HG03095 (cell line): ENCODE measurements at regions not wholly inside any gene's neighbourhood (a gene's known extent, or its start where the extent isn't known, plus 50 kb on each side); places are given as distances from the start of the nearest gene placed in this dataset.

Experiments used
- ATAC-seq: cut with Tn5 transposase; IDR thresholded peaks from one replicate; pipeline ENCODE4 v1.9.1; 2021; ENCODE audit warnings: moderate library complexity; ENCODE audit not compliant: unreplicated experiment

DNA sequence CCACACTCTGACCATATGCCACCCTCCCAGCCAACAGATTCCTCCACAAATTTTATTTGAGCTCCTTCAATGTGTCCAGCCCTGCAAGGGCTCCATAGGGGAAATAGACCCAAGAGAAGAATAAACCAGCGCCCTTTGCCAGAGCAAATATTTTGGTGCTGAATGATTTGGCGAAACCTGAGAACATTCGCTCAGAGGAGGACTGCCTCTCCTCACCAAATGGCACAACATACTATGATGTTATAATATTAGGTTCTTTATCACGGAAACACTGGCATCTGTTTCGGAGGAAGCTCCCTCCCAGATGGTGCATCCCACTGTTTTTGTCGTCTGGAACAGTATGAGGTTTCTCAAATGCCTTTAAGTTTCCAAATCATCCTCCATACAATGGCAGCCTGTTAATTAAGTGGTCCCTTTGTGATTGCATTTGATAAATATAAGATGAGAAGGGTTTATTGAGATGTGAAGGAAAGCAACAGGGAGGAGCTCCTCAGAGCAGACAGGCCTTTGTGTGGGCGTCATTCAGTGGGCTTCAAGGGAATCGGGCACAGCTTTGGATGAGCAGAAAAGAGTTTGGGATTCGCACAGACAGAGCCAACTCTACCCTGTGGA is 139.1 kb upstream of the ADRA1B start:
- ATAC-seq, result no peak

GRCh38 chr5:159779481-159779880 is 136.8 kb upstream of the ADRA1B start:
- ATAC-seq, result no peak

GRCh38 chr5:159780246-159780645 is 136.0 kb upstream of the ADRA1B start:
- ATAC-seq, result no peak

GRCh38 chr5:159781626-159782157 is 134.6 kb upstream of the ADRA1B start:
- ATAC-seq, result no peak

- peak; percentile 52 for ATAC-seq
Measured at GRCh38 chr5:159782197-159782994, 133.9 kb upstream of the ADRA1B start.

DNA sequence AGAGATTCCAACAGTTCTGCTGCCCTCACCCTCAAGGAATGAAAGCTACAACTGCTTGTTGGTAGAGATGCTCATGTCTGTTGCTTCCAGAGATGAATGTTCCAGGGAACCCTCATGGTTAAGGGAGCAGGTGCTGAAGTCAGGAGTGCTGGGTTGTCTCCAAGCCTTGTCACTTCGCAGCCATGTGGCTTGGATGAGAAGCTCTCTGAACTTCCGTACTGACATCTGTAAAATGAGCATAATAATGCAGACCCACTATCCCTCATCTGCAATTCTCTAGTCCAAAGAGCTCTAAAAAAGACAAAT is 133.3 kb upstream of the ADRA1B start:
- no peak for ATAC-seq

- ATAC-seq, result no peak
Measured at GRCh38 chr5:159783726-159784247, 132.5 kb upstream of the ADRA1B start.

GRCh38 chr5:159784993-159785392 is 131.3 kb upstream of the ADRA1B start:
- no peak for ATAC-seq

DNA sequence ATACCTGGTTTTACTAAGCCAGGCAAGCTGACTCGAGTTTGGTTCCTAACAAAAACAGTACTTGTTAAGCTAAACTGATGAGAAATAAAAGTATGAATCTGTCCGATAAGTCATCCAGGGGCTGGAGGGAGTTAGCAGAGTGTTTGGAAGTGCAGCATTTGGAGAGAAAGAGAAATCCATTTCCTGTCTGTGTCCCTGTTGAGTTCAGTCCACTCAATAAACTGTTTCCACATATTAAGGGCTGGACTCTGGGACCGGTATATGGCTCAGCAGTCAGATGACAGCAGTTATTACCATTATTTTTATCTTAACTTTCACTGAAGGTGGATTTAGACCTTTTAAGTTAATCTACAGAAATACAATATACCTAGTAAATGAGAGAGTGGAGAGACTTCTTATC is 130.6 kb upstream of the ADRA1B start:
- no peak for ATAC-seq

DNA sequence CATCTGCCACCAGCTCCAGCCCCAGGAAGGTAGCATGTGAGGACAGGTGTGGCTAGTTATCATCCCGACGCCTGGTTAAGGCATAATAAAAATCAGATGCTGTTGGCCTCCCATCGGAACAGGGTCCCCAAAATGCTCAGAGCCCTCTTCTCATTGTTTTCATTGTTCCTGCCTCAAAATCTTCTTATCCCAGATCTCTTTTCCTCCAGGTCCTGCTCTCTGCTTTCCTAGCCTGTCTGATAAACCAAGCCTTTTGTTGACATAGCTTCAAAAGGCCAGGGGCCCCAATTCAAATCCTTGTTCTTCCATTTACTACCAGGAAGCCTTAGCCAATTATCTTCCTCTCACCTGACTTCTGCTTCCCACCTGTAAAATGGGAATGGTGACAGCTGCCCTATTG is 130.1 kb upstream of the ADRA1B start:
- ATAC-seq, result no peak

- no peak for ATAC-seq
Measured at GRCh38 chr5:159786901-159787691, 129.2 kb upstream of the ADRA1B start.

GRCh38 chr5:159787837-159788236 is 128.4 kb upstream of the ADRA1B start:
- ATAC-seq, result no peak

- no peak for ATAC-seq
Measured at GRCh38 chr5:159788835-159789331, 127.4 kb upstream of the ADRA1B start.

DNA sequence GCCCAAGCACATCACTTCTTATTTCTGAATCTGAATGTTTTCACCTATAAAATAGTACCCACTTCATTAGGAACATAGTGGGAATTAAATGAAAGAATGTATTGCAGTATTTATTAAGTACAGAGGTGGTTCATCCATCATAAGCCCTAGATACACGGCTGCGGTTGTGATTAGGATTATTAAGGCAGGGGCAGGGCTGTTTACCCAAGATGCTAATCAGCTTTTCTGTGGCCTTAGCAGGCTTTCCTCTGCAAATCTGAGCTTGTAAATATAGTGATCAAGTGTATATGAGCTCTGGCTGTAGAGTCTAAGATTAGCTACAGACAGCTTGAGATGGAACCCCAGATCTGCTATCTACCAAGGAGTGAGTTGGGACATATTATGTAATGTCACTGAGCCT is 124.1 kb upstream of the ADRA1B start:
- no peak for ATAC-seq

DNA sequence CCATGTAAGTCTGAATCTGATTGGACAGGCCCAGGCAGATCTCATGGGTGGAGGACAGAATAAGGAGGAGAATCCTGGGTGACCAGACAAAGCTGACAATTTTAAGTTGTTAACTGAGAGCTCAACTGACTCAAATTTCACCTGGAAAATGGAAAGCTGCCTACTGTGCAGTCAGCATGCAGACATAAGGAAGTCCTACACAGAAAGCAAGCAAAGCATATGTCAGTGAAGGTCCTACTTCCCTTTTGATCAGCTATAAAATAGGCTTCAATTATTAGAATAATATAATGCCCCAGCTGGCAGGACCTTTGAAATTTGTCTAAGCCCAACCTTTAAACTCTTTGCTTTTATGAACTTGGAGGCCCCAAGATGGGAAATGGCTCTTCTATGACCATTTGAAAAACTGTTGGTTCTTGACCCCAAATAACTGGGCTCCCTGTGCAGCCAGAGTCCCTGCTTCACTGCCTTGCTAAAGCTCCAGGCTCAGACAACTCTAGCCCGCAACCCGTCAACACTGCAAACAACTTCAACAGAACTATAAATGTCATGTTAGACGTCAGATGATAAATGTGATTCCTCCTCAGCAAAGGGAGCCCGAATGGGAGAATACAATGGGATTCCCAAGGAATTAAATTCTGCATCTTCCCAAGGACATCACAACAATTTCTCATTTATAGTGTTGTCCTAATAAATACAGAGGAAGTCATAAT is 118.9 kb upstream of the ADRA1B start:
- ATAC-seq, result no peak

- ATAC-seq, result no peak
Measured at GRCh38 chr5:159799701-159800100, 116.6 kb upstream of the ADRA1B start.

GRCh38 chr5:159800131-159800840 is 116.0 kb upstream of the ADRA1B start:
- no peak for ATAC-seq

GRCh38 chr5:159801303-159801702 is 115.0 kb upstream of the ADRA1B start:
- no peak for ATAC-seq

GRCh38 chr5:159802661-159803060 is 113.6 kb upstream of the ADRA1B start:
- no peak for ATAC-seq

- ATAC-seq, result no peak
Measured at GRCh38 chr5:159804121-159804520, 112.2 kb upstream of the ADRA1B start.
